SU-DHL-6 (cell line): ENCODE measurements at regions not wholly inside any gene's neighbourhood (a gene's known extent, or its start where the extent isn't known, plus 50 kb on each side); places are given as distances from the start of the nearest gene placed in this dataset.

Source experiments
- H2AFZ ChIP-seq: fragments of 200-600 bp; sonication (generic); 2 replicates; pipeline ENCODE4 v1.6.1; 2014; ENCODE audit warnings: low read depth, mild to moderate bottlenecking, moderate library complexity, mixed read lengths, antibody characterized with exemption, low read length; ENCODE audit not compliant: severe bottlenecking
- H3F3A ChIP-seq: fragments of 200-600 bp; shearing (Covaris generic); 2 replicates; pipeline ENCODE4 v1.6.0; 2016; ENCODE audit warnings: antibody characterized with exemption, mild to moderate bottlenecking; ENCODE audit not compliant: insufficient read depth
- H3K27ac ChIP-seq: fragments of 200-600 bp; sonication (generic); 2 replicates; pipeline ENCODE4 v1.5.1; 2016; ENCODE audit warnings: low read depth, mild to moderate bottlenecking, low read length, moderate library complexity, mixed read lengths
- H3K27me3 ChIP-seq: fragments of 200-600 bp; sonication (generic), shearing (Covaris generic); 2 replicates; pipeline ENCODE4 v1.6.0; 2014; ENCODE audit warnings: mild to moderate bottlenecking, low read length
- H3K36me3 ChIP-seq: fragments of 200-600 bp; sonication (generic); 2 replicates; pipeline ENCODE4 v1.6.1; 2014; ENCODE audit warnings: mild to moderate bottlenecking, low read length, mixed read lengths
- H3K4me2 ChIP-seq: fragments of 300-600, 200-600 bp; shearing (Covaris generic), sonication (generic); 2 replicates; pipeline ENCODE4 v1.6.0; 2014; ENCODE audit warnings: low read length, low read depth, mild to moderate bottlenecking; ENCODE audit not compliant: poor library complexity, severe bottlenecking
- H3K4me3 ChIP-seq: fragments of 200-600 bp; sonication (generic); 2 replicates; pipeline ENCODE4 v1.5.1; 2014; ENCODE audit warnings: antibody characterized with exemption, low read length, mild to moderate bottlenecking, mixed read lengths; ENCODE audit not compliant: insufficient read depth, poor library complexity, severe bottlenecking
- H3K79me2 ChIP-seq: fragments of 200-600 bp; sonication (generic); 2 replicates; pipeline ENCODE4 v1.6.1; 2014; ENCODE audit warnings: mild to moderate bottlenecking, low read length, moderate library complexity; ENCODE audit not compliant: insufficient read depth
- H3K9ac ChIP-seq: fragments of 200-600 bp; sonication (generic); 2 replicates; pipeline ENCODE4 v1.7.0; 2014; ENCODE audit warnings: mild to moderate bottlenecking, low read length
- H3K9me2 ChIP-seq: fragments of 200-600 bp; sonication (generic); replicated peaks from 2 replicates; pipeline ENCODE4 v1.6.1; 2014; ENCODE audit warnings: low read length; ENCODE audit not compliant: insufficient read depth
- H3K9me3 ChIP-seq: fragments of 200-600 bp; sonication (generic); 2 replicates; pipeline ENCODE4 v1.6.1; 2014; ENCODE audit warnings: low read length, mixed read lengths; ENCODE audit not compliant: insufficient read depth
- H4K20me1 ChIP-seq: fragments of 200-600 bp; sonication (generic); 2 replicates; pipeline ENCODE4 v1.6.1; 2014; ENCODE audit warnings: low read depth, mild to moderate bottlenecking, antibody characterized with exemption, low read length, moderate library complexity, mixed read lengths
- CTCF ChIP-seq: fragments of 200-600 bp; sonication (generic); IDR thresholded peaks from one replicate; pipeline ENCODE4 v1.5.1; 2017; ENCODE audit warnings: antibody characterized with exemption, mild to moderate bottlenecking, low read length, moderate library complexity; ENCODE audit not compliant: insufficient read depth, poor library complexity, severe bottlenecking
- EZH2phosphoT487 ChIP-seq: fragments of 200-600 bp; sonication (generic), shearing (Covaris generic); conservative IDR thresholded peaks from 2 replicates; pipeline ENCODE4 v1.6.1; 2018; ENCODE audit warnings: mild to moderate bottlenecking, antibody characterized with exemption, low read length, moderate library complexity, mixed read lengths

- H3K4me3 ChIP-seq, result no peak overlapping the region
- no peaks in the 10 kb centered on the region for H3K79me2 ChIP-seq
- no peaks in the 10 kb centered on the region for H3K9me3 ChIP-seq
- H3K9ac ChIP-seq, result no peak overlapping the region
- no peak overlapping the region for H3K4me2 ChIP-seq
- no peak overlapping the region for H3K27ac ChIP-seq
- H3K27me3 ChIP-seq, result no peaks in the 10 kb centered on the region
- H2AFZ ChIP-seq, result no peak overlapping the region
- no peaks in the 10 kb centered on the region for H3K36me3 ChIP-seq
- no peaks in the 10 kb centered on the region for H3K9me2 ChIP-seq
- TF ChIP-seq EZH2phosphoT487 (no peak), CTCF (no peak)
- H3F3A ChIP-seq, result no peaks in the 10 kb centered on the region
- H4K20me1 ChIP-seq, result no peaks in the 10 kb centered on the region
These were observed 82.8 kb upstream of the CAMK2D start for GRCh38 chr4:113844369-113844768.

- H3K9me3 ChIP-seq, result no peaks in the 10 kb centered on the region
- TF ChIP-seq EZH2phosphoT487 (no peak), CTCF (no peak)
- H3K9ac ChIP-seq, result no peak overlapping the region
- no peaks in the 10 kb centered on the region for H3K9me2 ChIP-seq
- H4K20me1 ChIP-seq, result no peaks in the 10 kb centered on the region
- H3F3A ChIP-seq, result no peaks in the 10 kb centered on the region
- no peak overlapping the region for H3K4me3 ChIP-seq
- H3K27ac ChIP-seq, result no peak overlapping the region
- H3K36me3 ChIP-seq, result no peaks in the 10 kb centered on the region
- H3K27me3 ChIP-seq, result no peaks in the 10 kb centered on the region
- H2AFZ ChIP-seq, result no peak overlapping the region
- no peaks in the 10 kb centered on the region for H3K79me2 ChIP-seq
- H3K4me2 ChIP-seq, result no peak overlapping the region
These were observed 79.3 kb upstream of the CAMK2D start for GRCh38 chr4:113840861-113841260.

- Histone ChIP-seq H3K9me2 (no peaks in the 10 kb centered on the region), H4K20me1 (no peaks in the 10 kb centered on the region), H3K27me3 (no peaks in the 10 kb centered on the region), H3K4me2 (no peak overlapping the region), H3K9ac (no peak overlapping the region), H3K27ac (no peak overlapping the region), H3F3A (no peaks in the 10 kb centered on the region), H2AFZ (no peak overlapping the region), H3K4me3 (no peak overlapping the region), H3K79me2 (no peaks in the 10 kb centered on the region), H3K9me3 (no peaks in the 10 kb centered on the region), H3K36me3 (no peaks in the 10 kb centered on the region)
- TF ChIP-seq CTCF, result no peak
- no peak for TF ChIP-seq EZH2phosphoT487
These were observed 76.9 kb upstream of the CAMK2D start for GRCh38 chr4:113838460-113838859.
